ENCODE measurements at regions not wholly inside any gene's neighbourhood (a gene's known extent, or its start where the extent isn't known, plus 50 kb on each side); places are given as distances from the start of the nearest gene placed in this dataset.

GRCh38 chr7:28231176-28231575, 50.6 kb upstream of the JAZF1 start:
- 58% methylated on average over 3 of the region's 4 CpGs for WGBS
- H3K27me3 ChIP-seq (ENCODE audit: insufficient read depth, low read length), result no peaks in the 10 kb centered on the region
- no peak overlapping the region for H3K9ac ChIP-seq (ENCODE audit: low read depth, low read length)
- no peaks in the 10 kb centered on the region for H3K36me3 ChIP-seq (ENCODE audit: insufficient read depth, low read length)
- H3K9me3 ChIP-seq (ENCODE audit: insufficient read depth, low read depth, low read length), result no peaks in the 10 kb centered on the region
- peaks cover 30% of the 10 kb centered on the region for H3K4me1 ChIP-seq (ENCODE audit: insufficient read depth, low read length)
- H3K4me3 ChIP-seq (ENCODE audit: low read length), result no peak overlapping the region
- no peak overlapping the region for H3K27ac ChIP-seq (ENCODE audit: low read depth, low read length)

- Histone ChIP-seq H3K27ac (ENCODE audit: low read depth, low read length) (peak overlapping the region; percentile 83), H3K4me1 (ENCODE audit: insufficient read depth, low read length) (peaks cover 18% of the 10 kb centered on the region), H3K36me3 (ENCODE audit: insufficient read depth, low read length) (no peaks in the 10 kb centered on the region), H3K27me3 (ENCODE audit: insufficient read depth, low read length) (no peaks in the 10 kb centered on the region), H3K9ac (ENCODE audit: low read depth, low read length) (no peak overlapping the region), H3K4me3 (ENCODE audit: low read length) (no peak overlapping the region), H3K9me3 (ENCODE audit: insufficient read depth, low read depth, low read length) (no peaks in the 10 kb centered on the region)
- 24% methylated on average over 4 of the region's 4 CpGs for WGBS
Observed at GRCh38 chr7:28236560-28236959, 56.0 kb upstream of the JAZF1 start.

- no peak overlapping the region for H3K9ac ChIP-seq (ENCODE audit: low read depth, low read length)
- H3K9me3 ChIP-seq (ENCODE audit: insufficient read depth, low read depth, low read length), result no peaks in the 10 kb centered on the region
- H3K4me3 ChIP-seq (ENCODE audit: low read length), result no peak overlapping the region
- H3K27ac ChIP-seq (ENCODE audit: low read depth, low read length), result peak overlapping the region; percentile 83
- H3K27me3 ChIP-seq (ENCODE audit: insufficient read depth, low read length), result no peaks in the 10 kb centered on the region
- peaks cover 18% of the 10 kb centered on the region; the same call in 1 of the 2 replicates for H3K4me1 ChIP-seq (ENCODE audit: insufficient read depth, low read length)
- 87% methylated on average over 5 of the region's 5 CpGs for WGBS
- H3K36me3 ChIP-seq (ENCODE audit: insufficient read depth, low read length), result no peaks in the 10 kb centered on the region
Observed at GRCh38 chr7:28237363-28237762, 56.8 kb upstream of the JAZF1 start.

- no peak overlapping the region for H3K27ac ChIP-seq (ENCODE audit: low read depth, low read length)
- no peak overlapping the region for H3K9ac ChIP-seq (ENCODE audit: low read depth, low read length)
- 91% methylated on average over 8 of the region's 9 CpGs for WGBS
Observed at GRCh38 chr7:28239823-28240204, 59.2 kb upstream of the JAZF1 start.

GRCh38 chr7:28240481-28240880, 59.9 kb upstream of the JAZF1 start:
- H3K9me3 ChIP-seq (ENCODE audit: insufficient read depth, low read depth, low read length), result 0 out of 2 replicates have a peak, but pooled peaks cover 3% of the 10 kb centered on the region
- no peak overlapping the region for H3K9ac ChIP-seq (ENCODE audit: low read depth, low read length)
- no peak overlapping the region for H3K4me3 ChIP-seq (ENCODE audit: low read length)
- H3K36me3 ChIP-seq (ENCODE audit: insufficient read depth, low read length), result no peaks in the 10 kb centered on the region
- WGBS, result 91% methylated on average over 5 of the region's 5 CpGs
- H3K4me1 ChIP-seq (ENCODE audit: insufficient read depth, low read length), result peaks cover 13% of the 10 kb centered on the region; the same call in 1 of the 2 replicates
- H3K27me3 ChIP-seq (ENCODE audit: insufficient read depth, low read length), result no peaks in the 10 kb centered on the region
- H3K27ac ChIP-seq (ENCODE audit: low read depth, low read length), result no peak overlapping the region

More at GRCh38 chr7:28239823-28240204, 59.2 kb upstream of the JAZF1 start:
- Histone ChIP-seq H3K9me3 (ENCODE audit: insufficient read depth, low read depth, low read length) (0 out of 2 replicates have a peak, but pooled peaks cover 3% of the 10 kb centered on the region), H3K4me3 (ENCODE audit: low read length) (no peak overlapping the region), H3K27me3 (ENCODE audit: insufficient read depth, low read length) (no peaks in the 10 kb centered on the region), H3K36me3 (ENCODE audit: insufficient read depth, low read length) (no peaks in the 10 kb centered on the region), H3K4me1 (ENCODE audit: insufficient read depth, low read length) (peaks cover 18% of the 10 kb centered on the region; the same call in 1 of the 2 replicates)

- H3K36me3 ChIP-seq (ENCODE audit: insufficient read depth, low read length), result no peaks in the 10 kb centered on the region
- H3K9me3 ChIP-seq (ENCODE audit: insufficient read depth, low read depth, low read length), result peaks cover 3% of the 10 kb centered on the region; the same call in 1 of the 2 replicates
- 96% methylated on average over 5 of the region's 5 CpGs for WGBS
- H3K27ac ChIP-seq (ENCODE audit: low read depth, low read length), result no peak overlapping the region
- no peaks in the 10 kb centered on the region for H3K27me3 ChIP-seq (ENCODE audit: insufficient read depth, low read length)
- no peak overlapping the region for H3K4me3 ChIP-seq (ENCODE audit: low read length)
- H3K9ac ChIP-seq (ENCODE audit: low read depth, low read length), result no peak overlapping the region
- H3K4me1 ChIP-seq (ENCODE audit: insufficient read depth, low read length), result no peaks in the 10 kb centered on the region; the same call in 1 of the 2 replicates
Observed at GRCh38 chr7:28243861-28244260, 63.3 kb upstream of the JAZF1 start.

GRCh38 chr7:28245123-28245878, 64.7 kb upstream of the JAZF1 start:
- Histone ChIP-seq H3K4me1 (ENCODE audit: insufficient read depth, low read length) (no peaks in the 10 kb centered on the region; the same call in 1 of the 2 replicates), H3K27ac (ENCODE audit: low read depth, low read length) (0 out of 2 replicates have a peak overlapping the region, but pooled peaks have one; percentile 15), H3K27me3 (ENCODE audit: insufficient read depth, low read length) (no peaks in the 10 kb centered on the region), H3K9ac (ENCODE audit: low read depth, low read length) (no peak overlapping the region), H3K4me3 (ENCODE audit: low read length) (no peak overlapping the region), H3K9me3 (ENCODE audit: insufficient read depth, low read depth, low read length) (peaks cover 3% of the 10 kb centered on the region; the same call in 1 of the 2 replicates), H3K36me3 (ENCODE audit: insufficient read depth, low read length) (no peaks in the 10 kb centered on the region)
- 80% methylated on average over 8 of the region's 9 CpGs for WGBS

GRCh38 chr7:28246921-28247461, 66.4 kb upstream of the JAZF1 start:
- WGBS, result 89% methylated on average over 7 of the region's 7 CpGs
- no peak overlapping the region for H3K4me3 ChIP-seq (ENCODE audit: low read length)
- H3K4me1 ChIP-seq (ENCODE audit: insufficient read depth, low read length), result no peaks in the 10 kb centered on the region; the same call in 1 of the 2 replicates
- H3K9me3 ChIP-seq (ENCODE audit: insufficient read depth, low read depth, low read length), result peaks cover 3% of the 10 kb centered on the region; the same call in 1 of the 2 replicates
- no peaks in the 10 kb centered on the region for H3K27me3 ChIP-seq (ENCODE audit: insufficient read depth, low read length)
- no peak overlapping the region for H3K9ac ChIP-seq (ENCODE audit: low read depth, low read length)
- H3K36me3 ChIP-seq (ENCODE audit: insufficient read depth, low read length), result no peaks in the 10 kb centered on the region
- no peak overlapping the region for H3K27ac ChIP-seq (ENCODE audit: low read depth, low read length)

GRCh38 chr7:28258240-28258639, 77.6 kb upstream of the JAZF1 start:
- Histone ChIP-seq H3K4me3 (ENCODE audit: low read length) (no peak overlapping the region), H3K9me3 (ENCODE audit: insufficient read depth, low read depth, low read length) (0 out of 2 replicates have a peak, but pooled peaks cover 5% of the 10 kb centered on the region), H3K4me1 (ENCODE audit: insufficient read depth, low read length) (no peaks in the 10 kb centered on the region), H3K9ac (ENCODE audit: low read depth, low read length) (no peak overlapping the region), H3K27ac (ENCODE audit: low read depth, low read length) (no peak overlapping the region), H3K36me3 (ENCODE audit: insufficient read depth, low read length) (no peaks in the 10 kb centered on the region), H3K27me3 (ENCODE audit: insufficient read depth, low read length) (no peaks in the 10 kb centered on the region)
- WGBS, result 72% methylated on average over 1 of the region's 1 CpG

GRCh38 chr7:28260969-28261368, 80.4 kb upstream of the JAZF1 start:
- Histone ChIP-seq H3K9me3 (ENCODE audit: insufficient read depth, low read depth, low read length) (0 out of 2 replicates have a peak, but pooled peaks cover 5% of the 10 kb centered on the region), H3K4me1 (ENCODE audit: insufficient read depth, low read length) (no peaks in the 10 kb centered on the region; the same call in 1 of the 2 replicates), H3K27me3 (ENCODE audit: insufficient read depth, low read length) (no peaks in the 10 kb centered on the region), H3K36me3 (ENCODE audit: insufficient read depth, low read length) (no peaks in the 10 kb centered on the region), H3K9ac (ENCODE audit: low read depth, low read length) (no peak overlapping the region), H3K27ac (ENCODE audit: low read depth, low read length) (no peak overlapping the region), H3K4me3 (ENCODE audit: low read length) (no peak overlapping the region)
- 77% methylated on average over 3 of the region's 3 CpGs for WGBS

GRCh38 chr7:28263622-28264271, 83.2 kb upstream of the JAZF1 start:
- no peaks in the 10 kb centered on the region; the same call in 1 of the 2 replicates for H3K4me1 ChIP-seq (ENCODE audit: insufficient read depth, low read length)
- H3K27ac ChIP-seq (ENCODE audit: low read depth, low read length), result no peak overlapping the region
- no peaks in the 10 kb centered on the region for H3K27me3 ChIP-seq (ENCODE audit: insufficient read depth, low read length)
- no peak overlapping the region for H3K4me3 ChIP-seq (ENCODE audit: low read length)
- no peaks in the 10 kb centered on the region for H3K9me3 ChIP-seq (ENCODE audit: insufficient read depth, low read depth, low read length)
- 93% methylated on average over 9 of the region's 9 CpGs for WGBS
- H3K9ac ChIP-seq (ENCODE audit: low read depth, low read length), result no peak overlapping the region
- H3K36me3 ChIP-seq (ENCODE audit: insufficient read depth, low read length), result no peaks in the 10 kb centered on the region
